ENCODE measurements at regions not wholly inside any gene's neighbourhood (a gene's known extent, or its start where the extent isn't known, plus 50 kb on each side); places are given as distances from the start of the nearest gene placed in this dataset.

DNA sequence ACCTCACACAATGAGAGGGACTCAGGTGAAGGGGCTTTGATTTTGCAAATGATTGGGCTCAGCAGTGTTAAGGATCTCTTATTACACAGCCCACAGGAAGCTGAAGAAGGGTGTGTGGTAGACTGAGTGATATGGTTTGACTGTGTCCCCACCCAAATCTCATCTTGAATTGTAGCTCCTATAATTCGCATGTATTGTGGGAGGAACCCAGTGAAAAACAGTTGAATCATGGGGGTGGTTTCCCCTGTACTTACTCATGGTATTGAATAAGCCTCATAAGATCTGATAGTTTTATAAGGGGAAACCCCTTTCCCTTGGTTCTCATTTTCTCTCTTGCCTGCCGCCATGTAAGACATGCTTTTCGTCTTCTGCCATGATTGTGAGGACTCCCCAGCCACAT is 132.5 kb upstream of the FBXL7 start:
- H2BK12ac ChIP-seq (ENCODE audit: low read depth, low read length), result no peak overlapping the region
- H3K79me1 ChIP-seq (ENCODE audit: low read depth, low read length), result no peaks in the 10 kb centered on the region
- H3K4me3 ChIP-seq (ENCODE audit: extremely low read depth in 1 of 4, insufficient read depth in 2 of 4, low read depth in 3 of 4, low read length in 4 of 4), result no peak overlapping the region
- no peaks in the 10 kb centered on the region for H4K20me1 ChIP-seq (replicated peaks in 1 of 2; ENCODE audit: control insufficient read depth in 1 of 2, insufficient read depth in 2 of 2, low read length in 2 of 2)
- H2BK120ac ChIP-seq (replicated peaks; ENCODE audit: low read depth, low read length), result no peak overlapping the region
- no peak overlapping the region for H3K9ac ChIP-seq (replicated peaks in 1 of 4; ENCODE audit: extremely low read depth in 1 of 4, low read depth in 3 of 4, low read length in 3 of 4)
- H3K4me2 ChIP-seq (ENCODE audit: insufficient read depth in 1 of 2, low read depth in 2 of 2, low read length in 2 of 2), result no peak overlapping the region
- H3K27ac ChIP-seq (ENCODE audit: low read depth, low read length), result no peak overlapping the region
- no peak overlapping the region for H3K14ac ChIP-seq (ENCODE audit: insufficient read length)
- no peaks in the 10 kb centered on the region for H3K4me1 ChIP-seq (replicated peaks in 1 of 4; ENCODE audit: control insufficient read depth in 3 of 4, insufficient read depth in 4 of 4, low read length in 3 of 4)
- no peak overlapping the region for H2AFZ ChIP-seq (ENCODE audit: low read length)
- 94% methylated on average over 3 of the region's 3 CpGs; no CpG with 5 or more reads in 1 of the 2 experiments for WGBS, 2 experiments (ENCODE audit: extremely low coverage in 1 of 2, insufficient coverage in 1 of 2, insufficient read length in 1 of 2, insufficient replicate concordance in 2 of 2, low coverage in 1 of 2, low lambda C conversion rate in 2 of 2, missing lambda C conversion rate in 1 of 2)
- DNase-seq (ENCODE audit: low read depth in 1 of 2, low spot score in 2 of 2), result no peak
- no peak overlapping the region for H2BK15ac ChIP-seq (ENCODE audit: low read length)
- no peak overlapping the region for H3K23ac ChIP-seq (ENCODE audit: insufficient read length)
- H2BK20ac ChIP-seq (ENCODE audit: low read length), result no peak overlapping the region
- H4K91ac ChIP-seq (replicated peaks; ENCODE audit: insufficient read length, low read length), result no peak overlapping the region
- H4K5ac ChIP-seq (ENCODE audit: insufficient read length, low read depth, low read length), result no peak overlapping the region
- no peaks in the 10 kb centered on the region for H3K79me2 ChIP-seq (ENCODE audit: control insufficient read depth in 1 of 2, insufficient read depth in 2 of 2, low read length in 2 of 2)
- no peaks in the 10 kb centered on the region for H3K23me2 ChIP-seq (ENCODE audit: low read depth, low read length)
- no peak overlapping the region for H3K4ac ChIP-seq (replicated peaks; ENCODE audit: insufficient read length, low read depth, low read length)
- no peak for FAIRE-seq
- no peak overlapping the region for H2BK5ac ChIP-seq (ENCODE audit: low read depth, low read length)
- POLR2A ChIA-PET (ENCODE audit: partially characterized antibody), result no interaction called here
- H3K56ac ChIP-seq (replicated peaks; ENCODE audit: insufficient read length, low read depth, low read length), result no peak overlapping the region
- CTCF ChIA-PET (ENCODE audit: partially characterized antibody), result interaction anchor here (1.0 to 2.6 kb wide), 2 partner anchors 262 to 628 kb away, joined by 3 to 8 read pairs; no protein-coding TSS in a partner anchor
- H4K8ac ChIP-seq (ENCODE audit: extremely low read depth, insufficient read depth, low read length), result no peak overlapping the region
- H3K27me3 ChIP-seq (replicated peaks in 1 of 4; ENCODE audit: control insufficient read depth in 3 of 4, extremely low read depth in 1 of 4, insufficient read depth in 3 of 4, low read length in 3 of 4), result no peaks in the 10 kb centered on the region
- no peak for TF ChIP-seq PHF8 (conservative IDR thresholded peaks at IDR 0.05; ENCODE audit: low read depth, low read length)
- no peak for TF ChIP-seq HDAC6 (IDR thresholded peaks at IDR 0.05; ENCODE audit: low read depth, low read length)
- no peak for TF ChIP-seq RBBP5 (IDR thresholded peaks at IDR 0.05; ENCODE audit: borderline replicate concordance, low read depth, low read length)
- no peak for TF ChIP-seq RAD21 (IDR thresholded peaks at IDR 0.05 in 1 of 2, conservative IDR thresholded peaks at IDR 0.05 in 1 of 2; ENCODE audit: low read depth in 2 of 2, low read length in 2 of 2)
- no peak for TF ChIP-seq GABPA (IDR thresholded peaks at IDR 0.05; ENCODE audit: borderline replicate concordance, insufficient read depth, low read length)
- TF ChIP-seq POU5F1 (IDR thresholded peaks at IDR 0.05; ENCODE audit: low read depth, low read length), result no peak
- no peak for TF ChIP-seq SAP30 (IDR thresholded peaks at IDR 0.05; ENCODE audit: insufficient read depth, insufficient replicate concordance, low read length)
- no peak for TF ChIP-seq SP2 (IDR thresholded peaks at IDR 0.05; ENCODE audit: low read length)
- no peak for TF ChIP-seq RNF2 (IDR thresholded peaks at IDR 0.05; ENCODE audit: borderline replicate concordance, low read depth, low read length, missing control alignments, poor library complexity, severe bottlenecking)
- no peak for TF ChIP-seq FOSL1 (IDR thresholded peaks at IDR 0.05; ENCODE audit: insufficient read depth, low read depth, low read length)
- no peak for TF ChIP-seq SP1 (IDR thresholded peaks at IDR 0.05; ENCODE audit: low read depth, low read length)
- no peaks in the 10 kb centered on the region for H3K9me3 ChIP-seq (ENCODE audit: insufficient read depth in 2 of 2, low read depth in 1 of 2, low read length in 1 of 2)
- H2AK5ac ChIP-seq (ENCODE audit: low read depth, low read length), result no peak overlapping the region
- H3K36me3 ChIP-seq (ENCODE audit: control insufficient read depth in 2 of 4, insufficient read depth in 4 of 4, low read length in 3 of 4), result no peaks in the 10 kb centered on the region
- H3K18ac ChIP-seq (ENCODE audit: extremely low read depth, low read length), result no peak overlapping the region

All from H1 (cell line).